A549 (cell line): ENCODE measurements at regions not wholly inside any gene's neighbourhood (a gene's known extent, or its start where the extent isn't known, plus 50 kb on each side); places are given as distances from the start of the nearest gene placed in this dataset.

Experiments
- CTCF ChIP-seq: fragments of >200 bp; sonication (Bioruptor Twin); formaldehyde crosslinking; IDR thresholded peaks from 3 replicates; pipeline ENCODE4 v1.5.1; 2016
- ESRRA ChIP-seq: fragments of 150-350 bp; IDR thresholded peaks from 2 replicates; pipeline ENCODE4 v1.6.1; 2014; ENCODE audit warnings: mild to moderate bottlenecking, low read length, borderline replicate concordance
- HDAC2 ChIP-seq: fragments of 200-600 bp; sonication (generic); IDR thresholded peaks from 2 replicates; pipeline ENCODE4 v1.6.1; 2016
- MAX ChIP-seq: IDR thresholded peaks from 2 replicates; pipeline ENCODE4 v1.6.1; 2012
- PHF8 ChIP-seq: fragments of 200-600 bp; sonication (generic); IDR thresholded peaks from 2 replicates; pipeline ENCODE4 v1.6.1; 2016; ENCODE audit warnings: low read depth, mild to moderate bottlenecking, antibody characterized with exemption, moderate library complexity, borderline replicate concordance
- RAD21 ChIP-seq, 2 experiments: fragments of >200 bp in 1 of 2; sonication (Bioruptor Twin) in 1 of 2; formaldehyde crosslinking in 1 of 2; IDR thresholded peaks in 1 of 2; conservative IDR thresholded peaks in 1 of 2; 2 replicates in 1 of 2; 3 replicates in 1 of 2; pipeline ENCODE4 v1.6.1; 2012 to 2018; ENCODE audit warnings: inconsistent platforms in 1 of 2

- TF ChIP-seq HDAC2 (no peak), RAD21 (conservative IDR thresholded peaks at IDR 0.05 in 1 of 2, IDR thresholded peaks at IDR 0.05 in 1 of 2) (no peak), MAX (no peak), CTCF (no peak), PHF8 (no peak), ESRRA (no peak)
These were observed 479.1 kb upstream of the USP15 start for GRCh38 chr12:61781021-61781581.
